Right atrium auricular region (tissue), 2 donors: ENCODE measurements at regions not wholly inside any gene's neighbourhood (a gene's known extent, or its start where the extent isn't known, plus 50 kb on each side); places are given as distances from the start of the nearest gene placed in this dataset.

Experiments used
- DNase-seq: peaks from one replicate; pipeline ENCODE4 v3.0.0-alpha.2; 2019; ENCODE audit warnings: low spot score
- H3K27ac ChIP-seq, 2 donors: fragments of 200-600 bp; sonication (generic); 1 replicate in 1 of 2; 2 replicates in 1 of 2; pipeline ENCODE4 v1.5.1; 2016 to 2019
- H3K27me3 ChIP-seq, 2 donors: fragments of 200-600 bp; sonication (generic); one replicate each; pipeline versions ENCODE4 v1.5.1 to v1.6.0; 2017 to 2019
- H3K36me3 ChIP-seq: fragments of 200-600 bp; sonication (generic); one replicate; pipeline ENCODE4 v1.5.1; 2016
- H3K4me1 ChIP-seq, 2 donors: fragments of 200-600 bp; sonication (generic); one replicate each; pipeline versions ENCODE4 v1.5.1 to v1.6.0; 2017 to 2019
- H3K4me3 ChIP-seq, 2 donors: fragments of 200-600 bp; sonication (generic); 1 replicate in 1 of 2; 2 replicates in 1 of 2; pipeline ENCODE4 v1.5.1; 2017 to 2019; ENCODE audit warnings: mild to moderate bottlenecking in 1 of 2, moderate library complexity in 1 of 2
- H3K9me3 ChIP-seq, 2 donors: fragments of 200-600 bp; sonication (generic); one replicate each; pipeline ENCODE4 v1.5.1; 2019
- CTCF ChIP-seq, 2 donors: fragments of 200-600 bp; sonication (generic); IDR thresholded peaks; one replicate each; pipeline ENCODE4 v1.5.1; 2019; ENCODE audit warnings: antibody characterized with exemption in 2 of 2

DNA sequence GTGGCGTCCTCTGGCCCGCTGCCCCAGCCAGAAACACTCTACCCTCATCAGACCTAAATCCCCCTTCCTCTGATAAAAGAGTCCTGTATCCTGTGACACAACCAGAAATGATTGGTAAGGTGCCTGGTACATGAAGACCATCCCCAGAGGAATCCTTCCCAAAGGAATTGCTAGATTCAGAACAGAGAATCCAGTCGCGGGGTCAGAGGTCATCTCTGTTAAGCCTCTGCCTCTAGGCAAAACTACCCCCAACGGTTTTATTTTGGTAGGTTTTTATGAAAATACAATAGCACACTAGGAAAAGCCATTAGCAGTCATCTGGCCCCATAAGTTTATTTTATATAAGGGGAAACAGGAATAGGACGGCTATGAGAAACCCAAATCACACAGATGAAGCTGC lies 102.4 kb upstream of the HAND1 start:
- no peaks in the 10 kb centered on the region for H3K36me3 ChIP-seq
- no peaks in the 10 kb centered on the region for H3K9me3 ChIP-seq
- no peak for TF ChIP-seq CTCF (IDR thresholded peaks at IDR 0.05)
- H3K4me3 ChIP-seq, result no peak overlapping the region
- no peak for DNase-seq
- H3K4me1 ChIP-seq, result no peaks in the 10 kb centered on the region
- H3K27ac ChIP-seq, result no peak overlapping the region
- H3K27me3 ChIP-seq, result no peaks in the 10 kb centered on the region

- TF ChIP-seq CTCF (IDR thresholded peaks at IDR 0.05), result no peak
- Histone ChIP-seq H3K27ac (no peak overlapping the region), H3K27me3 (no peaks in the 10 kb centered on the region), H3K4me1 (no peaks in the 10 kb centered on the region), H3K36me3 (no peaks in the 10 kb centered on the region), H3K4me3 (no peak overlapping the region), H3K9me3 (no peaks in the 10 kb centered on the region)
- no peak for DNase-seq
Observed at GRCh38 chr5:154577416-154577815, 99.4 kb upstream of the HAND1 start.

- Histone ChIP-seq H3K27ac (no peak overlapping the region), H3K27me3 (no peaks in the 10 kb centered on the region), H3K4me3 (no peak overlapping the region), H3K9me3 (no peaks in the 10 kb centered on the region), H3K36me3 (no peaks in the 10 kb centered on the region), H3K4me1 (no peaks in the 10 kb centered on the region)
- TF ChIP-seq CTCF (IDR thresholded peaks at IDR 0.05), result no peak
- no peak for DNase-seq
Observed at GRCh38 chr5:154576429-154576806, 98.4 kb upstream of the HAND1 start.

DNA sequence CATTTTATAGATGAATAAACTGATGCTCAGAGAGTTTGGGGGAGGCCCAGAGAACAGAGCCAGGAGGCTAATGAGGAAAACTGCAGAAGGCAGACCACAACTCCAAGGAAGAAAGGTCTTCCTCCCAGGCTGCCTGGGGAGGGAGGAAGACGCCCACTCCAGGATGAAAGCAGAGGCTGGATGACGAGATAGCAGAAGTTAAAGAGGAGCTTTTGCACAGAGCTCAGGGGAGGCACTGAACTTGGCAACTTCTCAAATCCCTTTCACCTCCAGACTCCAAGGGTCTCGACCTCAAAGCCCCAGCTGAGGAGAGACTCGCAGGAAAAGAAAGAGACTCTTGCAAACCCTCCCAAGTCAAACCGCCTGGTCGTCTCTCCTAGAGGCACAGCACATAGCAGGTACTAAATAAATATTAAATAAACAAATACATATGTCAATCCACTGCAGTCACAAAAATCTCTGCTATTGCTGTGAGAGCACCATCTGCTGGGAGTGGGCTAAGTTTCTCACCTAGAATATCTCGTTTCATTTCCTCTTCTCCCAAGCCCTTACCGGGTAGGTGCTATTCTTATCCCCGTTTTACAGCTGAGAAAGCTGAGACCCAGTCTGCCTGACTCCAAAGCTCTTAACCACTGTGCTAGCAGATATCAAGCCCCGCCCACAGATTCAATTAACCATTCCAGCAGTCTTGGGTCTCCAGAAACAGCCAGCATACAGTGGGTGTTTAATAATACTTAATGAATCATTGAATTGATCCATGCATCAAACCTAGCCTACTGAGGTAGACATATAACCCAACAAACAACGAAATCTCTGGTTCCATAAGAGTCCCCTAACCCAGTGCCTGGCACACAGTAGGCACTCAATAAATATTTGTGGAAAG lies 97.8 kb upstream of the HAND1 start:
- Histone ChIP-seq H3K4me1 (no peaks in the 10 kb centered on the region), H3K27ac (no peak overlapping the region), H3K36me3 (no peaks in the 10 kb centered on the region), H3K9me3 (no peaks in the 10 kb centered on the region), H3K27me3 (no peaks in the 10 kb centered on the region), H3K4me3 (no peak overlapping the region)
- no peak for DNase-seq
- TF ChIP-seq CTCF (IDR thresholded peaks at IDR 0.05), result no peak

DNA sequence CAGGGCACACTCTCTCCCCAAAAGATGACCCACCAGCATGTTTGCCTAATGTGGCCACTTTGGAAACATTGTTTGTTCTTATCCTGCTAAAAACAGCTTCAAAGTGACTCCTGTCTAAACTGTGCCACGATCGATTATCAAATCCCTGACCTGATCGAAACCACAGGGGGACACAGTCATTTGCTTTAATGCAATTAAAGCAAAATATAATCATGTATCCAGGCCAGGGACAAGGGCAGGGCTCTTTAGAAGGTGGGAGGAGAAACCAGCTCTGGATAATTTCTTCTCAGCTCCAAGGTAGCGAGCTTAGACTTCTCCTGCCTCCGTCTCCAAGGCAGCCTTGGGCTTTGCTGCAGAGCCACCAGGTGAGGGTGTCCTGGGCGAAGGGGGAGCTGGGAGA lies 95.0 kb upstream of the HAND1 start:
- no peak for DNase-seq
- H3K36me3 ChIP-seq, result no peaks in the 10 kb centered on the region
- H3K4me1 ChIP-seq, result no peaks in the 10 kb centered on the region
- no peak for TF ChIP-seq CTCF (IDR thresholded peaks at IDR 0.05)
- no peak overlapping the region for H3K4me3 ChIP-seq
- no peak overlapping the region for H3K27ac ChIP-seq
- no peaks in the 10 kb centered on the region for H3K9me3 ChIP-seq
- H3K27me3 ChIP-seq, result no peaks in the 10 kb centered on the region
